GM18499 (cell line): ENCODE measurements at regions not wholly inside any gene's neighbourhood (a gene's known extent, or its start where the extent isn't known, plus 50 kb on each side); places are given as distances from the start of the nearest gene placed in this dataset.
"Not testable (repeated sequence)": the region's sequence is repeated elsewhere in the genome, so short reads cannot be mapped to it uniquely, and the experiment has no call there.

Source experiments
- ATAC-seq: cut with Tn5 transposase; IDR thresholded peaks from one replicate; pipeline ENCODE4 v1.9.1; 2021; ENCODE audit warnings: moderate number of reproducible peaks; ENCODE audit not compliant: insufficient read depth, unreplicated experiment

DNA sequence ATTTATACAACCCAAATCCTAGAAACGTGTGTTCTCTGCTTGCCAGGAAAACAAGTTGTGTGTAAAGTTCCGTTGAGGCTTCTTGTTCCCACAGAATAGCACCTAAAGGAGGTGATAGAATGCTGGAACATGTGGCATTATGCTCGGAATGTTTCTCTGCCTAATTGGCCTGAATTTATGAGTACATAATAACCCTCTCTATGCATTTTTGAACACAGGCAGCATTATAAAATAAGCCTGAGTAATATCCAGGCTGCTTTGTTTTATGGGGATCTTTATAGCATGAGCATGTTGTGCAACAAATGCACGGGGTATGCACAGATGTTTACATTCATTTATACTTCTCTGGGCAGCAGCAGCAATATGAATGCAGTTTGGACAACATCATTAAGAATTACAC is 385.7 kb downstream of the MBD2 start:
- no peak for ATAC-seq

DNA sequence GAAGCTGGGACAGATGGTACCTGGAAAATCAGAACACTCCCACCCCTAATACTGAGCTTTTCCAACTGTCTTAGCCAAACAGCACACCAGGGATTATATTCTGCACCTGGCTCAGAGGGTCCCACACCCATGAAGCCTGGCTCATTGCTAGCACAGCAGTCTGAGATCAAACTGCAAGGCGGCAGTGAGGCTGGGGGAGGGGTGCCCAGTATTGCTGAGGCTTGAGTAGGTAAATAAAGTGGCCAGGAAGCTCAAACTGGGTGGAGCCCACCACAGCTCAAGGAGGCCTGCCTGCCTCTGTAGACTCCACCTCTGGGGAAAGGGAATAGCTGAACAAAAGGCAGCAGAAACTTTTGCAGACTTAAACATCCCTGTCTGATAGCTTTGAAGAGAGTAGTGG is 403.3 kb downstream of the MBD2 start:
- not testable (repeated sequence) for ATAC-seq

DNA sequence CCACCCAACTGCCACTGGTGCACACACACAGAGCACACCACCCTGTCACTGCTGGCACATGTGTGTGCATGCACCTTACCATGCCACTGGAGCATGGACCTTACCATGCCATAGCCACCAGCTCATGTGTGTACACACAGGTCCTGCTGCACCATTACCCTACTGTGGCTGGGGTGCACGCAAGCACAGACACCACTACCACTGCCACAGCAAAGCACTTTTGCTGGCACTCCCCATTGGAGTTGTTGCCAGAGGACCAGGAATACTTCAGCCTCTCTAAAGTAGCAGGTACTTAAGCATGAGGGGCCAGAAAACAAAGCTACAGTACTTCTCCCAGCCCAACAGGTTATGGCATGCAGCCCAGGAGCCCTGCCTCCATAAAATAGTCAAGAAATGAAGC is 404.8 kb downstream of the MBD2 start:
- ATAC-seq, result no peak

DNA sequence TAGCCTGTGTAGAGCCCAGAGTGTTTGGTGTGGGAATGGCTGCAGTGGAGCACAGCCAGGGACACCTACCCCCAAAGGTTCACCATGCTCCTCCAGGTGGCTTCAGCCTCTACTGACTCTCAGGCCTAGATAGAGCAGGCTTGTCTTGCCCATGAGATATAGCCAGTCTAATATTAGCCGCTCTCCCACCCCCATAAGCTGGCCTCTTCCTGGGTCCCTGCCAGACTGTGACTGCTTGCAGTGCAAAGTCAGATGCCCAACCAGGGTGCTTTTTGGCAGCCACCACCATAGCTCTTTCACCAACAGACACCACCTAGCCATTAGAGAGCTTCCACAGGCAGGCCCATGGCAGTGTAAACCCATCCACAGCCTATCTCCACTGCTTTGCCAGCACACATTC is 405.3 kb downstream of the MBD2 start:
- no peak for ATAC-seq

DNA sequence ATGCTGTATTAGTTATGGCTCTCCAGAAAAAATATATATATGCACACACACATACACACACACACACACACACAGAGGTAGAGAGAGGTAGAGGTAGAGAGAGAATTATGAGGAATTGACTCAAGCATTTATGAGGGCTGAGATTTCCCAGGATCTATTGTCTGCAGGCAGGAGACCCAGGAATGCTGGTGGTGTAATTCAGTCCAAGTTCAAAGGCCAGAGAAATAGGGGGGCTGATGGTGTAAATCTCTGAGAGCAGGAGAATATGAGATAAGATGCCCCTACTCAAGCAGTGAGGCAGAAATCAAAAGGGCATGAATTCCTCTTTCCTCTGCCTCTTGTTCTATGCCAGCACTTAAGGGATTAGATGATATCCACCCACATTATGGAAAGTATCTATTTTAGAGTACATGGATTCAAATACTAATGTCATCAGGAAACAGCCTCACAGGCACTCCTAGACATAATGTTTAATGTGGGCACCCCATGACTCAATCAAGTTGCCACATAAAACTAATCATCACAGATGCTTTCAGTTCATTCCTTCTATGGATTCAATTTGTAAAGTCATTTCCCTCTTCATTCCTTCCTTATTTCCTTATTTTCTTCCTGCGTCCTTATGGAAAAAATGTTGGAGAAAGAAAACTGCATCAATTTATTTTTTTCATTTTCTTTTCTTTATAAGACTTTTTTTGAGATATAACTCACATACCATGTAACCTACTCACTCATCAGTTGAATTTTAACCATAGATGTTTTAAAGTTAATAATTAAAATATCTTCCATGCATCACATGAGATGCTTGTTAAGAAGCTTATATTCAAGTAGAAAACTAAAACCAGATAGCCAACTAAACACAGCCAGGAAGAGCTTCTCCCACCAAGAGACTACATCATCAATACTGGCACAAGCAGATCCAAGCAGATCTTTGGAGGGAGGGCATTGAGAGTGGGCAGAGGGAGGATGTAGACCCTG is 406.2 kb downstream of the MBD2 start:
- ATAC-seq, result no peak

DNA sequence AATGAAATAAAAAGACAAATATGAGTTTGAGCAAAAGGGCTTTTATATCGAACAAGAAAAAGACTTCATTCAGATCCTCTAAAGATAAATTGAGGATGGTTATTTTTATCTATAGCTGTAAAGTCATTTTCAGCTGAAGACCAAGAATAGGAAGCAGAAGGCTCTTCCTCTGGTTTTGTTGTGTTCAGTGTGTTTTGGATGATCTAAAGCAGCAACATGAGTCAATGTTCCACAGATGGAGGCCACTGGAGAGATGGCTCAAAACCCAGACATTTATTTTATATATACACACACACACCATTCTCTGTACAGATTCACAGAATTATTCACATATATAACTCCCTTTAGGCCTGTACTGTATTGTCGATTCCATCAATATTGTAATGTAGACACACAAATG is 424.3 kb downstream of the MBD2 start:
- no peak for ATAC-seq

DNA sequence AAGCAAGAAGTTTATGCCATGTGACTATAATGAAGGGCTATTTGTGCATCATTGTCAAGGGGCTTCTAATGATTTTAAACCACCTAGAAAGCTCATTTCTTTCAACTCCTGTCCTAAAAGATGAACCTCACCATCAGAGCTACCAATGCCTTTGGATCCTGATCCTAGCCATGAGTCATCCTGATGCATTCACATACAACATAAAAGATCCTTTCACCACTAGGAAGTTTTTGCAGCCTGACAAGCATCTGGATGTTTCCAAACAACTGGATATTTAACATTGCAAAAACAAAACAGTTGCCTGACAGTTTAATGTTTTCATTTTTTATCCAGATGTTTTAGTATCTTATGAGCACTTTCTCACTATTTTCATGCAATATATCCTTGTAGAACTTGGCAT is 425.3 kb downstream of the MBD2 start:
- ATAC-seq, result no peak

DNA sequence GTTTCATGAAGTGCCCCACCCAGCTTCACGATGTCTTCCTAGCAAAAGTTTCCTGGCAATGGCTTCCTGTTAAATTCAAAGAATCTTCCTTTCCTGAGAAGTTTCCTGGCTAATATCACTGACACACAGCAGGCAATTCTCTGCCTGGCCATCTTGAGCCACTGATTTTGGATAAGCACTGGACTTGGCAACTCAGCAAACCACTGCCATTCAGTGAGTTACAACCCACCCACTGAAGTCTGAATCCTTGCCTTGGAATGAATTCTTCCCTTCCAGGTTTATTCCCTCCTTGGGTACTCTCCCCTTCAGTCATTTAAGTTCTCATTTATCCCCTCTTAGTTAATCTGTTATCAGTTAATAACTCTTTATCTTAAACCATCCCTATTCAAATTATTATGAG is 426.0 kb downstream of the MBD2 start:
- no peak for ATAC-seq

DNA sequence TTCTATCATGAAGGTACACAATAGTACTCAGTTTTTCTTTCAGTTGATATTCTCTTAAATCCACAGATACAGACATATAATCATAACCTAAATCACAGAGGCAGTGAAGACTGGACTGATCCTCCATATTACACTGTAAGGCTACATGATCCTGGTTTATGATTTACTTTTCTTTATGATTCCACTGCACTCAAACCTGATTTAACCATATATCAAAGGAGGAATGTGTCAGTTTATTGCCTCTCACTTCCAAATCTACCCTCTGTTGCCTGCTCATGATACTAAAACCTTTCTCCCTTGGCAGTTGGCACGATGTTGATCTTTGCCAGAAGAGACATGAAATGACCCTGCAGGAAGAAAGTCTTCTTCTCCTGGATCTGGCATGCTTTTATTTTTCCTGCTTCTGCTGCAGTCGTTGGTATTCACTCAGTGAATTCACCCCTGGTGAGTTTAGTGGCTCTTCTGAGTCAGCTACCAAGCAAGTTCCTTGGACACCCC is 426.4 kb downstream of the MBD2 start:
- ATAC-seq, result no peak

DNA sequence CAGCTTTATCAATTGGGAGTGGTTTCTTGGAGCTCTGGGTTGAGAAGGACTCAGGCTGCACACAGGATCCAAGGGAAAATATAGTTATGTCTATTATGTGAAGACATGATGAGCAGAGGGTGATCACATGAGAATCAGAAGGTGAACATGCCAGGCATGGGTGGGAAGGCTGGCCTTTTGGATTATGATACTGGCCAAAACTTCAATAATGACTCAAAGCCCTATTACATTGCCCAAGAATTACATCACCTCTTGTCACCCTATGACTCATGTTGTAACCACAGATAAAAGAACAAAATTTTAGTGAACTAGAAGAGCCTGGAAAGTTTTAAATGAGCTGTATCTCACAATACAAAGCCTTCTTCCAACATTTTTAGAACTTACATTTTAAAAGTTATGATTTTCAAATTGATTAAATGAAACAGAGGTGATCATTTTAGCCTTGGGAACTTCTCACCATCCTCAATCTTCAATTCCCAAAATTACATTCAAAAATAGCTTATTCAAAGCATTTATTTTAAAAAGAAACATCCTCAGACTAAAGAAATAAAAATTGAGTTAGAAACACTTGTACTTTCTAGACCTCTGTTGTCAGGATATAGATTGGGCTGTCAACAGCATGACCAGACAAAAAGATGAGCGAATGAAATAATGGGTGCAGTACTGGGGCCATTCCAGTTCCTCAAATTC is 428.3 kb downstream of the MBD2 start:
- peak; percentile 95 for ATAC-seq

DNA sequence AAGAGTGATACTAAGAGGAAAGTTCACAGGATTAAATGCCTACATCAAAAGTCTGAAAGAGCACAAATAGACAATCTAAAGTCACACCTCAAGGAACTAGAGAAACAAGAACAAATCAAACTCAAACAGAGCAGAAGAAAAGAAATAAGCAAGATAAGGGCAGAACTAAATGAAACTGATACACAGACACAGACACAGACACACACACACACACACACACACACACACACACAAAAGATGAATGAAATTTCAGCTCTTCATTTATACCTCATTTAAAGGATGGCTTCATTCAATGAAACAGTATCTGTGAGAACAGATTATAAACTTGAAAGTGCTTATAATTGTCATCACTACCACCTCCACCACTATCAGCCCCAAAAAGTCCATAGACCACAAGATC is 428.9 kb downstream of the MBD2 start:
- no peak for ATAC-seq

DNA sequence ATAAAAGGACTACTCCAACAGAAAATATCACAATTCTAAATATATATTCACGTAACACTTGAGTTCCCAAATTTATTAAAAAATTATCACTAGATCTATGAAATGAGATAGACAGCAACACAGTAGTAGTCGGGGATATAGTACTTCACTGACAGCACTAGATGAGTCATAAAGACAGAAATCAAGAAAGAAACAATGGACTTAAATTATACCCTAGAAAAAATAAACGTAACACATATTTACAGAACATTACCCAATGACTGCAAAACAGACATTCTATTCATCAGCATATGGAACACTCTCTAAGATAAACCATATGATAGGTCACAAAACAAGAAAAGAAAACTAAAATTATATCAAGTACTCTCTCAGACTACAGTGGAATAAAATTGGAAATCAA is 429.4 kb downstream of the MBD2 start:
- no peak for ATAC-seq

DNA sequence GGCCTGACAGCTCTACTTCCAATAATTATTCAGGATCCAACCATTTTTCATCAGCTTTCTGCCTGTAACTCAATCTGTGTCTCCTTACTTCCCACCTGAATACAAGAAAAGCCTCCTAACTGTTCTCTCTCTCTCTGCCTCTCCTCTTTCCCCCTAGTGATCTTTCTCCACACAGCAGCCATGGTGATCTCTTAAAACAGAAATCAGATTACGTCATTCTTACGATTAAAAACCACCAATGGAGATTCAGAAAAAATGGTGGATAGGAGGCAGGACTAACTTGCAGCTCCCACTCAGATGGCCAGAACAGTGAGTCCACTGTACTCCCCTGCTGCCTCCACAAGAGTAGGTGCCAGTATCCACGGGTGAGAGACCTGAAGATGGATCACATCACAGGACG is 431.7 kb downstream of the MBD2 start:
- no peak for ATAC-seq

DNA sequence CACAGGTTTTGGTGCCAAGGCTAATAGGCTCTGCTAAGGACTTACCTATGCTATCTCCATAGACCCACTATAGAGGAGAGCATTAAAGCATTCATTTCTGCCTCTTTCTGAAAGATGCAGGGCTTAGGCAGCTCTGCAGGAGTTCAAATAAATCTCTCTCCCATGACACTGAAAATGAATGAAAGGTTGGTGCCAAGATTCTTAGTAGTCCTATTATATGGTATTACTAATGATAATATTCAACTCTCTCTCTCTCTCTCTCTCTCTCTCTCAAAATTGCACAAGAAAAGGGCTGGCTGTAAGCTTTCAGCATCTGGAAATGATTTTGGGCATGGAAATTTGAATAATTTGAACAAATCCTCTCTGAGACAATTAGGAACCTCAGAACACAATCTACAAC is 433.7 kb downstream of the MBD2 start:
- no peak for ATAC-seq

DNA sequence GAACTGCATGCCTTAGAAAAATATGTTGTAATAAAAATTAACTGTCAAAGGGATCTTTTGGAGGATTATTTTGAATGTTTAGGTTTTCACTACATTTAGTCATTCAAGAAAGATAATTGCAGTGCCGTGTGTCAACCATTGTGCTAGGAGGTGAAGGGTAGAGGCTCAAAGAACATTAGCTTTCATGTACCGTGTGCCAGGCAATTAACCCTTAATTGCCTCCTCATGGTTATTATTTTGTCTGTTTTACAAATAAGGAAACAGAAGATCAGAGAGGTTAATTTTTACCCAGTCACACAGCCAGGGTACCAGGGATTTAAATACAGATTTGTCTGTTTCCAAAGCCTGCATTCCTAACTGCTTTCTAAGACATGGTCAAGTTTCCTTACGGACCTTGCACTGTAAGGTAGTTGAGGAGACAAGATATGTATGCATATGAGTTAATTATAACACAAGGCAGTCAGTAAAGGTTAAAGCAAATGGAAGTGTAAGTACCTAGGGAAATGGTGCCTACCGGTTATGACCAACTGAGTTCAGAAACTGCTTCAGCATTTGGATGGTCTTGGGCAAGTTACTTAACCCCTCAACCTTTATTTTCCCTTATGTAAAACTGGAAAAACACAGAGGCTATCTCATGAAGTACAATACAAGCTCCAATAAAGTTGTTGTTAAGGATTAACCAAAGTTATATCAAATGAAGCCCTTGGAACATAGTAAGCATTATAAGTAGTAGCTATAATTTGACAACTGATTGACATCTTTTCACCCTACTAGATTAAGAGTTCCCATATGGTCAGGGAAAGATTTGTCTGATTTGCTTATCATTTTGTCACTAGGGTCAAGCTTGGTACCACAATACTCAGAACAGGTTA is 434.9 kb downstream of the MBD2 start:
- no peak for ATAC-seq

DNA sequence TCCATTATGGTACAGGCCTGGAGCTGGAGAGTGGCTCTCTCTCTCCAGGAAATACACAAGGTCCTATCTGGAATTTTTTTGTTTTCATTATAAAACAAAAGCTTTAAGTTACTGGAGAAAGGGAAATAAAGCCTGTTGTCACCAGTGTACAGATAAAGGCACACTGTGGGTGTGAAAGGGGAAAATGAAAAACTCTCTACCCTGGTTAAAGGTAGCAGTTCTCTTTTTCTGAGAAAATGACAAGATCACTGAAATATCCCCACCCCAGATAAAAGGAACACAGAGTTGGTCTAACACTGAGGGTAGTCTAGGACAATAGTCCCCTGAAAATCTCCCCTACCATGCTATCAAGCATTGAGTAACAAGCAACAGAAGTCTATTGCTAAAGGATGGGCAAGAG is 438.7 kb downstream of the MBD2 start:
- no peak for ATAC-seq

DNA sequence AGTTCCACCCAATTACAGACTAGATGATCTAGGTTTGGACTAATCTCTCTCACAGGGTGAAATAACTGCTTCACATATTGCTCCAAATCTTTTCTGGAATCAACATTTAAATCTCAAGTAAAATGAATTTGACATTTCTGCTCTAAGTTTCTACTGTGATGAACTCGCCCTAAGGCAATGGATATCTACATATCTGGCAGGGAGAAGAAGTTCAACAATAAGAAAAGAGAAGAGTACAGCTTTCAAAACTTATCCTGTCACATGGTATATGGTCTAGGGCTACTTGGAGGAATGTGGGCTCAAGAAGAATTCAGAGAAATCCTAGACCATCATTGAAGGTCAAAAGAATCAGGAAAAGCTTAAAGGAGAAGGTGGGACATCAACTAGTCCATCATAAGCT is 440.2 kb downstream of the MBD2 start:
- no peak for ATAC-seq

DNA sequence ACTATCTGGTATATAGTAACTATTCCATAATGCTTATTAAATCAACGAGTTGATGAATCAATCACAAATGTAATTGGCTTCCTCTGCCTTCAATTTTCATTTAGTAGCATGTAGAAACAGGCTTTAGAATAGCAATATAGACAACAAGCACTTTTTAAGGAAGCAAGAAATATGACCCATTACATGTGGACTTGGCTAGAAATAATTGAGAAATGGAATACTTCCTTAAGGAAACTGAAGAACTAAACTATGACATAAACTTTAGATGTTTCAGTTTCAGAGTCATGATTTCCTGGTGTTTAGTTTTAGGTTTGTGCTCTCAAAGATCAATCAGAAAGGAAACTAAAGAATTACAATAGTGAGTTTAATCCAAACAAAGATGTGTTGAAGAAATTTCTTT is 443.8 kb downstream of the MBD2 start:
- ATAC-seq, result no peak

DNA sequence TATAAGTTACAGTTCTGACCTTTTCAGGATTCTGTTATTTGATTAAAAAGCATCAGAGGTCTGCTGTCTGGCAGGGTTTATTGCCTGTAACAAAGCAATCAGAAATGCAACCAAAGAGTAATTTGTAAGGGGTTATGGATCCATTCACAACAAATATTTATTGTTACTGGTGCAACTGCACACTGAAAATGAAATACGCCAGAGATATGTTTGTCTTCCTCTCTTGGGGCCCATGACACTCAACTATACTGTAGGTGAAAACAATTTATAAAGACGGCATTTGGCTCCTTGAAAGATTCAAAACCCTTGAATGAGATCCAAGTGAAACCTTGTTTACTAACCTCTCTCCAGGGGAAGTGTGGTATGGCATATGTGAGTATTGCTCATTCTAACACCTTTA is 452.2 kb downstream of the MBD2 start:
- ATAC-seq, result no peak

DNA sequence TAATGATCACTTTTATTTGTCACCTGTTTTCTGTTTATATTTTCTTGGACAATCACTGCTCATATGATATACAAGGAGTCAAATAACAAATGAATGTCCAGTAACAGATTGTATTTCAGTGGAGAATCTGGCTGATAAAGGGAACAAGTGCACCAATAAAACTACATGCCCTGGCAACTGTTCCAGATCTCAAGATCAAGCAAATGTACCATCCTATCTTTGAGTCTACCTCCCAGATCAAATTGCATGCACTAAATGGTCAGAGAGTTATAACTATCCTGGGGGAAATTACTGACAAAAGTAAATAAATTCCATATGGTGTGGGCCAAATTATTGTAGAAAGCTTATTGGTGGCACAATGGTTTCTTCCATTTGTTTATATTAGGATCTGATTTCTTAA is 452.8 kb downstream of the MBD2 start:
- ATAC-seq, result no peak

DNA sequence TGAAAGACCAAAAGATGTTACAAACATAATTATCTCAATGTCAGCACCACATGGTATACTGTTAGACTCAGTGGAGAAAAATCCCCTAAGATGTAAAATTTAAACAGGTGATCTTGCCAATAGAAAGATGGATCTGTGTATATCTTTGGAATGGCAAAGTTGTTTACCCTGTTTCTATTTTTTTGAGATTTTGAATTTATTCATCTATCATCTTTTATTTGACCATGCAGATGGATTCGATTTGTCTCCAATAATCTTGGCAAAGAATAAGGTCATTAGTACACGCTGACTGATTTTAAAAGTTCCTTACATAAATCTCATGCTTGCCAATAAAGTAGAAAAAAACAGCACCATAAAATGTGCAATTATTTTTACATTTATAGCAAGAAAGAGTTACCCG is 459.3 kb downstream of the MBD2 start:
- no peak for ATAC-seq
